ENCODE measurements at regions not wholly inside any gene's neighbourhood (a gene's known extent, or its start where the extent isn't known, plus 50 kb on each side); places are given as distances from the start of the nearest gene placed in this dataset.

GRCh38 chr11:79940974-79941735 lies 500.3 kb upstream of the TENM4 start:
- TF ChIP-seq CTCF (IDR thresholded peaks at IDR 0.05) (no peak), POLR2A (IDR thresholded peaks at IDR 0.05) (no peak)
